ENCODE measurements at regions not wholly inside any gene's neighbourhood (a gene's known extent, or its start where the extent isn't known, plus 50 kb on each side); places are given as distances from the start of the nearest gene placed in this dataset.

DNA sequence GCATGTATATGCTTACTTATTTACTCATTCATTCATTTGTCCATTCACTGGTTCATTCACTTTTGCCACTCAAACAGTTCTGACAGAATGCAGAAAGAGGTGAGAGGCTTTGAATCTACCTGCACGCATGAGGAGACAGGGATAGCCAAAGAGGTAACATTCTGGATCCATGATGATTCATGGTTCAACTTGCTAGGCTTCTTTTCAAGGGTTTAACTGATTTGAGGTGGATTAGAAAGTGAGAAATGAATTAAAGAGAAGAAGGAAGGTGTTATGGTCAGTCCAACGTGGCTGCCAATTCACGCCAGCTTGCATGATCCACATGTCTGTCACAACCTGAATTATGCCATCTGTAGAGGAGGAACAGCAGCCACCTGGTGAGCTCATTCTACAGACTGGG, 260.6 kb downstream of the ARRDC4 start:
- Histone ChIP-seq H3K4me3 (ENCODE audit: low read depth, low read length) (no peak overlapping the region), H3K36me3 (ENCODE audit: control insufficient read depth, insufficient read depth, low read length) (no peaks in the 10 kb centered on the region), H3K27me3 (ENCODE audit: control insufficient read depth, insufficient read depth, low read length) (no peaks in the 10 kb centered on the region)
- no peak for DNase-seq (ENCODE audit: low read depth)
- CTCF ChIA-PET = interaction anchor here (0.7 to 2.0 kb wide), 4 partner anchors 9 to 614 kb away, joined by 3 to 4 read pairs (median 3); no protein-coding TSS in a partner anchor
- TF ChIP-seq, protein P1, sequence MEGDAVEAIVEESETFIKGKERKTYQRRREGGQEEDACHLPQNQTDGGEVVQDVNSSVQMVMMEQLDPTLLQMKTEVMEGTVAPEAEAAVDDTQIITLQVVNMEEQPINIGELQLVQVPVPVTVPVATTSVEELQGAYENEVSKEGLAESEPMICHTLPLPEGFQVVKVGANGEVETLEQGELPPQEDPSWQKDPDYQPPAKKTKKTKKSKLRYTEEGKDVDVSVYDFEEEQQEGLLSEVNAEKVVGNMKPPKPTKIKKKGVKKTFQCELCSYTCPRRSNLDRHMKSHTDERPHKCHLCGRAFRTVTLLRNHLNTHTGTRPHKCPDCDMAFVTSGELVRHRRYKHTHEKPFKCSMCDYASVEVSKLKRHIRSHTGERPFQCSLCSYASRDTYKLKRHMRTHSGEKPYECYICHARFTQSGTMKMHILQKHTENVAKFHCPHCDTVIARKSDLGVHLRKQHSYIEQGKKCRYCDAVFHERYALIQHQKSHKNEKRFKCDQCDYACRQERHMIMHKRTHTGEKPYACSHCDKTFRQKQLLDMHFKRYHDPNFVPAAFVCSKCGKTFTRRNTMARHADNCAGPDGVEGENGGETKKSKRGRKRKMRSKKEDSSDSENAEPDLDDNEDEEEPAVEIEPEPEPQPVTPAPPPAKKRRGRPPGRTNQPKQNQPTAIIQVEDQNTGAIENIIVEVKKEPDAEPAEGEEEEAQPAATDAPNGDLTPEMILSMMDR (IDR thresholded peaks at IDR 0.05; ENCODE audit: insufficient read depth, low read depth, low read length) = no peak
- POLR2A ChIA-PET = no interaction called here

DNA sequence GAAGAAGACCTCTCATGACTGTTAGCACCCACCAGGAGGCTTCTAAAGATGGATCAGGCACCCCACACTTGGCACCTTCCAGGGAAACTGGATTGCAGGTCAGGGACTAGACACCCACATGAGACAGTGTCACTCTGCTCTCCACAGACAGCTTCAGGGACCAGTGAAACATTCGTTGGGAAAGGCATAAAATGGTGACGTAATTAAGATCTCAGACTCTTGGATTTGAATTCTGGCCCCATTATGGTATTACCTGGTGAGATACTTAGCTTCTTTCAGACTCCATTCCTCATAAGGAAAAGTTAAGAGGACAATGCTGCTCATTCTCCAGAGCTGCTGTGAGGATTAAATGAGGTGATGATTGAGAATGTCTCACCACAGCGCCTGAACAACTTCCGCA, 261.1 kb downstream of the ARRDC4 start:
- TF ChIP-seq, protein P1 (IDR thresholded peaks at IDR 0.05; ENCODE audit: insufficient read depth, low read depth, low read length) = no peak
- Histone ChIP-seq H3K27me3 (ENCODE audit: control insufficient read depth, insufficient read depth, low read length) (no peaks in the 10 kb centered on the region), H3K36me3 (ENCODE audit: control insufficient read depth, insufficient read depth, low read length) (no peaks in the 10 kb centered on the region), H3K4me3 (ENCODE audit: low read depth, low read length) (no peak overlapping the region)
- ChIA-PET POLR2A (no interaction called here), CTCF (interaction anchor here (0.7 to 2.0 kb wide), 2 partner anchors 13 to 614 kb away, joined by 3 to 4 read pairs; no protein-coding TSS in a partner anchor)
- no peak for DNase-seq (ENCODE audit: low read depth)

DNA sequence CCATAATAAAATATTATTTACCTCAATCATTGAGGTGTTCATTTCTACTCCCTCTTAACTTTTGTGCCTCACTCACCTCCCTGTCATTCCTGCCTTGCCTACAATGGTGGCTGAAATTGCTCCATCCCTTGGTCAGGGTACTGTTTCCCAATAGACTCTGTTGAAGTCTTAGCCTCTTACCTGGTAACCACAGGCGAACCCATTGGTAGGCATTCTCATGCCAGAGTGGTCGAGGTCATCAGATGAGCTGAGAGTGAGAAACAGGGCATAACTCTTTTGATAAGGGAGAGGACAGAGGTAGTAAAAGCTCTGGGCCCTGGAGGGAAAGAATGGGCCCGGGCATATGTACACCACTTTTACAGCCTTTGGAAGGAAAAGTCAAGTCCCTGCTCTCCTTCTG, 265.6 kb downstream of the ARRDC4 start:
- ChIA-PET POLR2A (no interaction called here), CTCF (no interaction called here)
- TF ChIP-seq, protein P1 (IDR thresholded peaks at IDR 0.05; ENCODE audit: insufficient read depth, low read depth, low read length) = no peak
- Histone ChIP-seq H3K4me3 (ENCODE audit: low read depth, low read length) (no peak overlapping the region), H3K27me3 (ENCODE audit: control insufficient read depth, insufficient read depth, low read length) (no peaks in the 10 kb centered on the region), H3K36me3 (ENCODE audit: control insufficient read depth, insufficient read depth, low read length) (no peaks in the 10 kb centered on the region)
- DNase-seq (ENCODE audit: low read depth) = no peak

DNA sequence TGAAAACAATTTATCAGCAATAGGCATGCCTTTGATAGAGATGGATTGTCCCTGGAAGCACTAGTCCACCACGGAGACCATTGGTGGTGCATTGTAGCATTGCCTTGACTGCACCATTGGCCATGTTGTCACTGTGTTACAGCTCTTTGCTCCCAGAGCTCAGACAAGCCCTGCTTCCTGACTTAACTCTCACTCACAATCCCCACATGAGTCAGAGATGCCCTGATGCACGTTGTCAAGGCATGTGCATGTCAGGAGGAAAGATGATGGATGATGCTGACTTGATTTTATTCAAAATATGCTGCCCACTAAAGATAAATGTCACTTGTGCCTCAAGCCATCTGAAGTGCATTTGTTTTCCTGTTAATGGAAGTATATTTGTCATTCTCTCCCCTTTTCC, 266.1 kb downstream of the ARRDC4 start:
- no peaks in the 10 kb centered on the region for H3K27me3 ChIP-seq (ENCODE audit: control insufficient read depth, insufficient read depth, low read length)
- no peaks in the 10 kb centered on the region for H3K36me3 ChIP-seq (ENCODE audit: control insufficient read depth, insufficient read depth, low read length)
- CTCF ChIA-PET = no interaction called here
- no peak overlapping the region for H3K4me3 ChIP-seq (ENCODE audit: low read depth, low read length)
- no peak for DNase-seq (ENCODE audit: low read depth)
- POLR2A ChIA-PET = no interaction called here
- TF ChIP-seq, protein P1 (IDR thresholded peaks at IDR 0.05; ENCODE audit: insufficient read depth, low read depth, low read length) = no peak

DNA sequence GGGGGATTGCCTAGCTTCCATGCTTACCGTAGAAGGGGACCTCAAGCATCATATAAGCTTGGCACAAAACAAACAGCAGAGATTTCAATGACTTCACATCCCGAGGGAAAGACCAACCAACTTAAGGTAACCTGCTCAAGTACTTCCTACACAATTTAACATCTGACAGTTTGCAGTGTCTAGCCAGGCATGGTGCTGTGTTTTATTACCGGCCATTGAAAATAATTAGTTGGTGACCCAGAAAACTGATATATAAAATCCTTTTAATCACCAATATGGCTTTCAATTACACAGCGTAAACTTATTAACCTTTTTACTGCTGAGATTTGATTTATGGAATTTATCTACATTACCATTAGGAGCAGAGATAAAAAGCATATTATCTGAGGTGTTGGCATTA, 268.3 kb downstream of the ARRDC4 start:
- ChIA-PET POLR2A (no interaction called here), CTCF (no interaction called here)
- TF ChIP-seq, protein P1 (IDR thresholded peaks at IDR 0.05; ENCODE audit: insufficient read depth, low read depth, low read length) = no peak
- H3K27me3 ChIP-seq (ENCODE audit: control insufficient read depth, insufficient read depth, low read length) = no peaks in the 10 kb centered on the region
- no peak for DNase-seq (ENCODE audit: low read depth)
- H3K36me3 ChIP-seq (ENCODE audit: control insufficient read depth, insufficient read depth, low read length) = no peaks in the 10 kb centered on the region
- no peak overlapping the region for H3K4me3 ChIP-seq (ENCODE audit: low read depth, low read length)
